Skin epidermis (tissue), 12 donors: ENCODE measurements at regions not wholly inside any gene's neighbourhood (a gene's known extent, or its start where the extent isn't known, plus 50 kb on each side); places are given as distances from the start of the nearest gene placed in this dataset.
"Not testable (repeated sequence)": the region's sequence is repeated elsewhere in the genome, so short reads cannot be mapped to it uniquely, and the experiment has no call there.

ENCODE experiments used
- H3K27ac ChIP-seq, 21 experiments: fragments of 200-600 bp; sonication (generic) in 11 of 21; one replicate each; pipeline ENCODE4 v1.5.0; 2020; ENCODE audit warnings: mild to moderate bottlenecking in 3 of 21, inconsistent platforms in 2 of 21, moderate library complexity in 2 of 21
- H3K4me3 ChIP-seq, 7 experiments: fragments of 200-600 bp; sonication (generic) in 2 of 7; one replicate each; pipeline ENCODE4 v1.5.0; 2020; ENCODE audit warnings: inconsistent platforms in 2 of 7, mild to moderate bottlenecking in 2 of 7, moderate library complexity in 1 of 7

DNA sequence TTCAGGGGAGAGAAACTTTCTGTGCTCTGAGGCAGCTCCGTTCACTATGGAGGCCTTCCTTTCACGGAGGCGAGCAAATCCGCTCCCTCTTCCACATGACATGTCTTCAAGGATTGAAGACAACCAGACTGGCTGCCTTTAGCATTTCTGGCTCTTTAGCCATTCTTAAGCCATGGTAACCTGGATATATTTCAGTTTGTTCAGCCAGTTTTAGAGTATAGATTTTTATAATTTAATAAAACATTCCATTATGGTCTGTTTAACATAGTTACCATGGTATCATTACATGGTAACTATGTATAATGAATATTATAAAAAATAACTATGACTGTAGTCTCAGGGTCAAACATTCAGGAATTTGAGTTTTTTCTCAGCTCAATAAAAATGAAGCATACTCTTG is 54.2 kb upstream of the NFIA start:
- Histone ChIP-seq H3K4me3 (no peak overlapping the region), H3K27ac (no peak overlapping the region)

DNA sequence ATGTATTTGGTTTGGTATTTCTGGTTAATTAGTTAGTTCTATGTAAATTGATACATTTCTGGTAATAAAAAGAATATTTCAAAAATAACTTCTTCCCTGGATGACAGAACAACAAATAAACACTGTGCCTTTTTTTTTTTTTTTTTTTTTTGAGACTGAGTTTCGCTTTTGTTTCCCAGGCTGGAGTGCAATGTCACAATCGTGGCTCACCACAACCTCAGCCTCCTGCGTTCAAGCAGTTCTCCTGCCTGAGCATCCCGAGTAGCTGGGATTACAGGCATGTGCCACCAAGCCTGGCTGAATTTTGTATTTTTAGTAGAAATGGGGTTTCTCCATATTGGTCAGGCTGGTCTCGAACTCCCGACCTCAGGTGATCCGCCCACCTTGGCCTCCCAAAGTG is 64.3 kb upstream of the NFIA start:
- not testable (repeated sequence) for H3K4me3 ChIP-seq, H3K27ac ChIP-seq

DNA sequence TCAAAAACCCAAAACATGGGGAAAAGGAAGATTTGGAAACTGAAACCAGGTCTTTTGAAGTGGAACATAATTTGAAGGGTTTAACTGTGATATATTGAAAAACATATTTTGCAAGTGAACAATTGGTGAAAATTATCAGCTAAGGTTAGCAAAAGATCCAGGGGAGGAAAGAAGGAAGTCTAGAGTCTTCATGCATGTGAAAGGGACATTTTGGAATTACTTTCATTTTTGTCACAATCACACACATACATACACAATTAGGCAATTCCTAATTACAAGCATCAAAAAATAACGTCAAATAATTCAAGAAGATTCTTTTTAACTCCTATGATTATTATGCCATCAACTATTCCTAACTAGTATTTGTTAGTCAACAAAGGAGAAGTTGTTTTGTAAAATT is 64.7 kb upstream of the NFIA start:
- H3K4me3 ChIP-seq = no peak overlapping the region
- H3K27ac ChIP-seq = no peak overlapping the region

DNA sequence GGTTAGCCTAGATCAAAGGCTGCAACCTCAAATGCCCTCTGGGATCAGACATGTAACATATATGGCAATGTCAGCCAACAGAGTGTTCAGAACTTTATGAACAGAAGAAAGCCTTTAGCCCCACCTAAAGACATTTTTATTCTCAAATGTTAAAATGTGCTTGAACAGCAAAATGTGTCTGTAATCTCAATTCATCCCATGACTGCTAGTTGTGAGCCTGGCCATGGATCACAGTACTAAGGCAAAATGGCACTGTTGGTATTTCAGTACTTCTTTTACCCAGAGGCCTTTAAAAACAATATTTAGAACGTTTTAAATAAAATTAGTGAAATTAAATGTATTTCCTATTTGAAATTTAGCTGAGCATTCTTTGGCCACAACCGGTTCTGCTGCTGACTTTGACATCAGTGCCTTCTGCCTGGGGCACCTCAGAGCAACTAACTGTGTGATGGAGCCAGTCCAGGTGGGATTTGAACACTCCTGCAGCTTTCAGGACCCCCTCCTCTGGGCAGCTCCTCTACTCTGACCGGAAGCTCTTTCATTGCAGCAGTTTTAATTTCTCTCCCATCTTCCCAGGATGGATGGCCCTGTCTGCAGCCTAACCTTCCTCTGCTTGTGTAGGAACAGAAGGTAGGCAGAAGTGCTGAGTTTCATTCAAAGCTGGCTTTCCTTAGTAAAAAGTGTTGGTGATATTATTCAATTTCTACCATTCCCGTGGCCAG is 68.3 kb upstream of the NFIA start:
- Histone ChIP-seq H3K4me3 (no peak overlapping the region), H3K27ac (no peak overlapping the region)

DNA sequence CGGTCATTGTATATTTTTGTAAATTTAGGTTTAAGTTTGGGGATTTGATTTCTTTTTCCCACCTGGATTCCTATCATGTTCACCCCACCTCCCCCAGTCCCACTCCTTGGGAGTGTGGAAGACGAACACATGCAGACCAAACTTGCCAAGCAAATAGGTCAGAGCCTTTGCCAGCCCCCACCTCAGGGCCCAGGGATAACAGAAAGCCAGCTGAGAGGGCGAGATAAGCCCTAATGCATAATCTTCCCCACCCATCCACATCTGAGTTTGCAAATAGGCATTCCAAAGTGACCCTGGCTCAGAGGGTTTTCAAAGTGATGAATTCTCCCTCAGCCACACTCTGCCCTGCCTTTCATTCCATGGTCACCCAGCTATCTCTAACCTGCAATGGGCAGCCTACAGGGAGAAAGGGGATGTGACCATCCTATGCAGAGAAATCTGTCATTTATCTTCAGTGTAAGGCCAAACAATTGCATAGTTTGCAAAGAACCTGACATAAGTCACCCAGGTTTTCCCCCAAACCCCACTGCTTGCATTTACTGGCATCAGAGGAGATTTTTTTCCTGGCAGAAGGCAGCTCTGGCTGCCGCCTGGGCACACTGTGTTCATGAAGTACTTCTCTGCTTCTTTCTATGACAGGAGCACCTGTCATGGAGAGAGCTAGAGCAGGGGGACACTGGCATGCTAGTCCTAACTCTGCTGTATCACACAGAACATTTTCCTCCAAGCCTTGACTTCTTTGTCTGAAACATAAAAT is 69.0 kb upstream of the NFIA start:
- Histone ChIP-seq H3K27ac (no peak overlapping the region), H3K4me3 (no peak overlapping the region)

DNA sequence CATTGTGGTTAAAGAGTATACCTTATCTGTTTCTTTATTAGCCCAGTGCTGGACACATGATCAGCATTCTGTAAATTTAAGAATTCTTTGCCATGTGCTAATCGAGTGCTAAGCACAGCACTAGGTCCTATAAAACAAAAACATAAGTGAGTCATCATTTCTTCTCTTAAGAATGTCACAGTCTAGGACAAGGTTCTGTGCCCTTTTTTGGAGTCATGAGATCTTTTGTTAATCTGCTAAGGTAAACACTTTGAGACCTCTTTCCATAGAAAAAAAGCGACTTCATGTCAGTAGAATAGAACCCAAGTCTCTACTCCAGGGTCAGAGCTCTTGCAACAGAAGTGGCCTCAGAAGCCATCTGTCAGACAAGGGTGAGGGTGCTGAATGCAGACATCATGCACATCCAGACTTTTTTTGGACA is 70.0 kb upstream of the NFIA start:
- Histone ChIP-seq H3K4me3 (no peak overlapping the region), H3K27ac (no peak overlapping the region)

DNA sequence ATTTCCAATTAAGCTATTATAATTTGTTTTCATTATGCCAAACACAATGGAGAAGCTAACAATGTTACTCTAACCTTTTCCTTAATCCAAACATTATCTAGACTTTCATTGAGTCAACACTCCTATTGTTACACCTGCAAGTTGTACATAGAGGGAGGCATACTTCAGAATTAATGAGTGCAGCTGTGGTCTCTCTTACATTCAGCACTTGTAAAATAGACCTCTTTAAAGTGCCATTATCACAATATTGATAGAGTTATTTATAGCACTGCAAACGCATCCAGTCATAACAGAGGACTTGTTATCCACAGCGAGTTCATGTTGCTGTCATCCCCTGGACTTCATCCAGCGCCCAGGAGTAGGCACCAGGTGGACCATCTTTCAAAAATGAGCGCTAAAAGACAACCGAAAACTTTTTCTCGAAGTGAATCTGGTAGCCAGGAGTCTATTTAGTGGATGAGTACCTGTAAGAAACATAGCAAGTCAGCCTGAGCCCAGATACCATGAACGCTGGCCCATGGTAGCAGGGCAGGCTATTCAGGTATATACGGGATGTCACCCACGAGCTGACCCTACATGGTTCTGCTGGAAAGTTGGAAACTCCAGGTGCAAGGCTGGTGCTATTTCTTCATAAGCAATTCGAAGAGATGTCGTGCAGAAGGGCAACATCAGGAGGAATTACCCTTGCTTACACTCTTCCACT is 70.6 kb upstream of the NFIA start:
- Histone ChIP-seq H3K27ac (no peak overlapping the region), H3K4me3 (no peak overlapping the region)

DNA sequence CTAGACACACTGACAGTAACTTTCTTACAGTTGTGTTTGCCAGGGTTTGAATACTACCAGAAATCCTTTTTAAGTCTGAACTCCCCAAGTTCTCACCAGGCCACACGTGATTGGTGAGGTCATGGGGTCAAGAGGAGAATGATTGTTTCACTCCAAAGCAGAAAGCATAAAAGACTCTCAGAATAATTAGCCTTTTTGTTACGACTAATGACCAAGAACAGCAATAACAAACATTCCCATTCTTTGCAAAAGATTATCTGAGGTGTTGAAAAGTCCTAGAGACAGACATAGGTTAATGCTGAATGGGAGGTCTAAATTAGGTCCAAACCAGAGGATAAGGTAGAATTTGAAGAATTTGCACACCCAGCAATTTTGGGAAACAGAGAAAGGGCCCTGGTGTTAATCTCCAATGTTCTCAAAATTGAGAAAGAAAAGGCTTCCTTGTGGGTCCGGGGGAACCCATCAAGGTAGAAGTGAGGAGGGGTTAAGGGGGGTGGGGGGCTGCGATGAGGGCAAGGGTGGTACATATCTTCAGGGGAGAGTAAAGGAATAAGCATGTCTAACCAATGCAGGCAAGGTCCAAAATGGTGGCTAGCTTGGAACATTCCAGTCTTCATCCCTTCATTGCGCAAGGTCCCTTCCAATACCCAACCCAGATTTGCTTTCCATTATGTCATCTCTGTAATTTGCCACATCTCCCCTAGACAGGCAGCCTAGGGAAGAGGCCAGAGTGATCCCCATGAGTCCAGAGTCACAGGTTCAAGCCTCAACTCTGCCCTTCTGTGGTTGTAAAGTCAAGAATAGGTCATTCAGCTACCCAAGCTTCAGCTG is 74.6 kb upstream of the NFIA start:
- no peak overlapping the region for H3K27ac ChIP-seq
- no peak overlapping the region for H3K4me3 ChIP-seq

DNA sequence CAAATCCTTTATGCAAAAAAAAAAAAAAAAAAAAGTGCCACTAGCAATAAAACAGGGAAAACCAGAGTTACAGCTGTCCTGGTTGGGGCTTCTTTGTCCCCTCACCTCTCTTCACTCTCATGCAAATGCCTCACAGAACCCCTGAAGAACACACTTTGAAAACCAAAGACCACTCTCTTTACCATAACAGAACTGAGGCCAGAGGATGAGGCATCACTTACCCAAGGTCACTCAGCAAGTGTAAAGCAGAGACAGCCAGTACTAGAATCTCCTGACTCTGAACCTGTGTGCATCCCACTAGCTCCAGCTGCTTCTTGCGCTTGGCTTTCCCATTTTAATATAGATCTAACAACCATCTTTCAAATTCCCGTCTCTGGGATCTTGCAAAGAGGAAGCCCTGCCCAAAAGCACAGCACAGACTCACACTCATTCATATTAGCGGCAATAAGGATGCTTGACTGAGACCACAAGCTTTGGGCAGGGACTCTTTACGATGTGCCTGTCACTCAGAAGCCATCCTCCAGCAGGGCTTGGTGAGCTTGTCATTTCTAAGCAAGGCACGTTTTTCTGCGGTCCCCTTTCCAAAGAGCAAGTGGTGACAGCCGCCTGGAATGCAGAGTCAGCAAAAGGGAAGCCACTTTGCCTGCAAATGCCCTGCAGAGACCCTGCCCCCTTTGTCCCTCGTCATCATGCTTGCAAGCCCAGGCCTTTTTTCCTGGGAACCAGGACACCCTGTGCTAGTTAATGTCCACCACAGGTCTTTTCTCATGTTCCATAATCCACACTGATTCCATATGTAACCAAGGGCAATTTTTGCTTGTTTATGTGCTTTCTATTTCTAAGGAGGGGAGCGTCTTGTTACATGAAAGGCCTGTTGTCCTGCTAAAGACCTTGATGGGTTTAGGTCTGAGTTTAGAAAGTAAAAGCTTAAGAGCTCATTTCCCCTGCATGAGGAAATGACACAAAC is 76.5 kb upstream of the NFIA start:
- no peak overlapping the region for H3K4me3 ChIP-seq
- no peak overlapping the region for H3K27ac ChIP-seq

DNA sequence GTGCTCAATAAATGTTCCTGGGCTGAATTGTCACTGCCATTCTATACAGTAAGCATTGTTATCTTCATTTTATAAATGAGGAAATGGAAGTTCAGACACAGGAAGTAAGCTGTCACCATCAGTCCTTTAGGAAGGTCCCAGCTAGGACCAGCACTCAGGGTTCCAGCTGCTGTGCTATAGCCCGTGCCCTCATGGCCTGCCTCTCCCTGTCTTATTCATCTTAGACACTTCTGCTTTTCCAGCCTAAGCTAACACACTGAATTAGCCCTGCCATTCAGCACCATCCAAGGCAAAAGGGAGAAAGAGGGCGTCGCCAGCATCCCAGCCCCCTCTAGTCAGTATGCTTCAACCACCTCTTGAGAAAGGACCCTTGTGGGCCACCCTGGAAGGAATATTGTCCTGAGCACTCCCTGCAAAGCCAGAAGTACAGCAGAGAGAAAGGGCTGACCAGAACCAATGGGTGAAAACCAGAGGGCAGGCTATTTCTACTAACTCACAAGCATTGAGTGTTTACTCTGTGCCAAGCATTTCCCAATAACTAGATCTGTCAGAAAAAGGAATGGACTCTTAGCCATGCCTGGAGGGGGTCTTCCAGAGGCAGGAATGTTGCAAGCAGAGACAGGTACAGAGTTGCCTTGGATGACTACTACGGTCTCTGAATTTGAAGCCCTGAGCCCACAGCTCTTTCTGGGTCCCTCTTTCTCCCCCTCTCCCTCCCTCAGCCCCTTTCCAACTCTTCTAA is 77.9 kb upstream of the NFIA start:
- H3K4me3 ChIP-seq = no peak overlapping the region
- H3K27ac ChIP-seq = no peak overlapping the region

DNA sequence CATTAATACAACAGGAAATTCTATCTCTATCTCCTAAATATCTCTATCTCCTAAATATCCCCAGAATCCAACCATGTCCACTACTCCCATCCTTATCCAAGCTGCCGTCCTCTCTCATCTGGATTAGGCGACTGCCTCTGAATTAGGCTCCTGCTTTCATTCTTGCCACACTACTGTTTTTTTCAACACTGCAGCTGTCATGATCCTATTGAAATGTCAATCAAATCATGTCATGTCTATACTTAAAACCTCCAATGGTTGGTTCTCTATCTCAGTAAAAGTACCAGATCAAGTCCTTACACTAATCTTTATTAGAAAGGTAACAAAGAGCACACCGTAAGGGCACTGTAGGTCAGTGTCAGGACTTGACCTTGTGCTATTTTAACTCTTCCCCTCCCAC is 82.0 kb upstream of the NFIA start:
- H3K4me3 ChIP-seq = no peak overlapping the region
- no peak overlapping the region for H3K27ac ChIP-seq

DNA sequence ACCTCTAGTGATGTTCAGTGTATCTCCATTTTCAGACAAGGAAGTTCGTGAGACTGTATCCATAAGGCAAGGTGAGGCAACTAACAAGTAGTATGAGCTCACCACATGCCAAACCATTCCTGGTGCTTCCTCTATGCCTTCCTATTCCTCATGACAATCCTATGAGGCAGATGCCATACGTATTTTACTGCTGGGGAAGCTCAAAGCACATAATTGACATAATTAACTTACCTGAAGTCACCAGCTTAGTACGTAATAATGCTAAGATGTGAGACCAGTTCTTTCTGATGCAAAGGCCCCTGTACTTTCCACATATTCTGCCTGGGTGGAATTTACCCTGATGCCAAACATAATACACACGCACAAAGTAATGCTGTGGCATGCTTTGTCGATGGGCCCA is 83.6 kb upstream of the NFIA start:
- H3K27ac ChIP-seq = no peak overlapping the region

DNA sequence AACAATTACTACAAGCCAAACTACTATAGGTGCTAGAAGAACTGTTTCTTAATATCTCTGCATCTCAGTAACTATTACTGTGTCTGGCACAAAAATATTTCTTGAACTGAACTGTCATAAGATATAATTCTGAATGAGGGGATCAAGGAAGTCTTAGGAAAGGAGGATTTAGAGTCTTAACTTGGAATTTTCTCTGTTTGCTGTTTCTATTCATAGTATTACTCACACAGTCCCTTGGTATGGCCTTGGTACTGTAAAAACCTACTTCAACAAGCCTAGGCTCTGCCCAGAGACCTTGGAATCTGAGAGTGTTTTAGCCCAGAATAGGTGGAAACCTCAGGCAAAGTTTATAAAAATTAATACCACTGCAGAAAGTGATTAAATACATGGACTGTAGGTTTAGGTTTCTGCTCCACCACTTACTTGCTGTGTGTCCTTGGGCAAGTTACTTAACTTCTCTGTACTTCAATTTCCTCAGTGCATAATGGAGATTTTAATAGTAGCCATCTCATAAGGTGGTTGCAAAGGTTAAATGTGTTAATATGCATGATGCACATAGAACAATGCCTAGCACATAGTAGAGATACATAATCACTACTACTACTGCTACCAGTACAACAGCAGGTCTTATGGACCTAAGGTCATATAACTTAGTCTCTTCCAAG is 87.4 kb upstream of the NFIA start:
- Histone ChIP-seq H3K27ac (no peak overlapping the region), H3K4me3 (no peak overlapping the region)

More for the DNA sequence above, 83.6 kb upstream of the NFIA start:
- no peak overlapping the region for H3K4me3 ChIP-seq

DNA sequence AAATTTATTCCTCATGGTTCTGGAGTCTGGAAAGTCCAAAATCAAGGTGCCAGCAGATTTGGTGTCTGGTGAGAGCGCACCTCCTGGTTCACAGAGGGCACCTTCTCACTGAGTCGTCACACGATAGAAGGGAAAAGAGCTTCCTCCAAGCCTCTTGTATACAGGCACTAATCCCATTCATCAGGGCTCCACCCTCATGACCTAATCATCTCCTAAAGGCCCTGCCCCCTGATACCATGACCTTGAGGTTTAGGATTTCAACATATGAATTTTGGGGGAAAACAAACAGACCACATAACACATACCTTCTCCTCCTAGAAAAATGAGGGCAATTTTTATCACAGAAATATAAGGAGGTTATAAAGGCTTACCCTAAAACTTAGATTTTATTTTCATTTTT is 88.0 kb upstream of the NFIA start:
- no peak overlapping the region for H3K4me3 ChIP-seq
- no peak overlapping the region for H3K27ac ChIP-seq

DNA sequence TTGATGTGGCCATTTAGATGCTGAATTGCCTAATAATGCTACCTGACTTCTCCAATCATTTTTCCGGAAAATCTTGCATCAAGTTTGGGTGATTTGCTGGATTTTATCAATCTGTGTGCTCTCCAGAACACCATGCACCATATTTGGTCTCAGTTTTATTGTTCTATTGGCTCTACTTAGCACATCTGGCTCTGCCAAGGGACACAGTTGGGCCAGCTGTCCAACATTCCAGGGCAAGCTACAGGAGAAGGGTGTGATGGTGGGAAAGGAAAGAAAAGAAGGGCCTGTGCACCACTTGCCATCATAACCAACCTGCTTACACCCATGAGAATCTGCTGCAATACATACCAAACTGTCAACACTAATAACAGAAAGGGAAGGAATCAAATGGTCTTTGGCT is 90.2 kb upstream of the NFIA start:
- H3K4me3 ChIP-seq = no peak overlapping the region
- no peak overlapping the region for H3K27ac ChIP-seq

DNA sequence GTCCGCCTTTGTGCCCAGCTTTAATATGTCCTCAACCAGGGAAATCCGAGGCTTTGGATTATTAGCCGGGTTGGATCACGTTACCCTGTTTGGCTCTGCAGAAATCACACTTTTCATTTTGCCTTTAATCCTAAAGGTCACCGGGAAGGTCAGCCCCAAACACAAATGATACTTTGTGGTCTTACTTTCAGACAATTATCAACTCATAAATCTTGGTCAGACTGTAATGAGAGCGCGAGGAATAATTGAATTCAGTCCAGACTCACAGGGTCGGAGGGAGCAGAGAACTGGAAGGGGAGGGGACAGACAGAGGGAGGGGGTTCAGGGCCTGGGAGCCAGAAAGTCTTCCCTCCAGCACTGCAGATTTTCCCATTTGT is 91.7 kb upstream of the NFIA start:
- Histone ChIP-seq H3K27ac (peak overlapping the region in 6 of 21 experiments; percentile 13 to 72 (median 33)), H3K4me3 (no peak overlapping the region)

DNA sequence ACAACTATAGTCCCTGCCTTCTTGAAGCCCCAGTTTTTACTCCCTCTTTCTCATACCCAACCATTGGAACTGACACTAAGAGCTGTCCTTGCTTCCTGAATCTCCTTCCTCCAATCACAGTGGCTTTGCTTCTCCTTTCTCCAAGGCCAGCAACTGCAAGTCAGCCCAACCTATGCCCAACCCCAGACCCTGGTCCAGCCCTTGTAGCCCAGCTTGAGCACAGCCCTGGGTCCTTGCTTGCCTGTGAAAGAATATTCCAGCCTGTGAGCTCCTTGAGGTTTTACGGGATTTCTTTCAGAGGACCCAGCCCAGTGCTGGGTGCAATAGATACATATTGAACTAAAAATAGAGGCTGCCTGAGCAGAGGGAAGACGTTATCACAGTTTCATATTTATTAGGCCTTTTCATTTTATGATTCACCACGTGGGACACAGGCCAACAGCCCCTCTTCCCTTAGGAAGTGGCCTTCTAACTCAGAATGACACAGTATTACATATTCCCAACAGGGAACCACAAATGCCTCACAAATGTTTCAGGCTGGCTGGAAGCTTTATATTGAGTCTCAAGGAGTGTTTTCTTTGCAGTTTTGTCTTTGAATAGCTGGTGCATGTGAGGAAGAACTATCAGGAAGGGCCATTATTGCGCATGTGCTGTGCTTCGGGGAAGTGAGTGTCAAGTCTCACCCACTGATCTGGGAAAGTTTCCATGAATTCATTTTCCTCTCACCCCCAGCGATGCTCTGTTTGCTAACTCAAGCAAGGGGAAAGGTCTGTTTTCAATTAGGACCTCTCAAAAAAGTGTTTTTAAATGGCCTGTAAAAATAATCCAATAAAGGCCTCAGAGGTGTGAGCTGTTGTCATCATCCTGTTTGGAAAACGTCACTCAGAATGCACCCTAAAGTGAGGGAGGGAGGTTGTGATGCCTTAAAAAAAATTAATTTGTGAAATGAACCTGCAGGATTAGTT is 92.3 kb upstream of the NFIA start:
- peak overlapping the region in 11 of 21 experiments; percentile 4 to 72 (median 35) for H3K27ac ChIP-seq
- no peak overlapping the region for H3K4me3 ChIP-seq
